Peyer's patch (tissue), 4 donors: ENCODE measurements at regions not wholly inside any gene's neighbourhood (a gene's known extent, or its start where the extent isn't known, plus 50 kb on each side); places are given as distances from the start of the nearest gene placed in this dataset.

Experiments used
- POLR2A ChIP-seq, 2 donors: fragments of 450-650 bp; IDR thresholded peaks; one replicate each; pipeline ENCODE4 v1.5.1; 2017; ENCODE audit warnings: antibody characterized with exemption in 2 of 2, mild to moderate bottlenecking in 2 of 2, moderate library complexity in 2 of 2
- TF ChIP-seq, protein P1 (sequence below), 6 experiments: fragments of 450-650 bp in 4 of 6; fragments of 200-600 bp in 2 of 6; sonication (generic) in 1 of 6; IDR thresholded peaks; one replicate each; pipeline ENCODE4 v1.5.1; 2017 to 2019; ENCODE audit warnings: antibody characterized with exemption in 6 of 6, mild to moderate bottlenecking in 3 of 6, moderate library complexity in 1 of 6

DNA sequence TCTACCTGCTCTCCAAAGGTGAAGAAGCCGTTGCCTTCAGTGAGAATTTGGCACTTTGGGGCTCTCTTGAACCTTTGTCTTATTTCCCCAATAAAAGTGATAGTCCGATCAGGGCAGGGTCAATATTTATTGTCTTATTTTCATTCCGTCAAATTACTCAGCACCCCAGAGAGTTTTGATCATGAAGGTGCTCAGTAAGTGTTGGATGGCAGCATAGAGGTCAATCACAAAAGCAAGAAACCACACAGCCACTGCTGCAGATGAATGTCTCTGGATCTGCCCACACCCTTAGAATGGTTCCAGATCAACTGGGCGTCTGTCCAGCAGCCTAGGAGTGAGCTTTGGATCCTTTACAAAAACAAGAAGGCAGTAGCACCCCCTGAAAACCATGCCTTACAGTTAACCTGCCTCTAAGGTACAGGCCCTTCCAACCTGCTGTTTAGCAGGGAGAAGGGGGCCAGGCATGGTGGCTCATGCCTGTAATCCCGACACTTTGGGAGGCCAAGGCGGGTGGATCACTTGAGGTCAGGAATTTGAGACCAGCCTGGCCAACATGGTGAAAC lies 97.3 kb downstream of the PSMG1 start:
- no peak for TF ChIP-seq POLR2A (IDR thresholded peaks at IDR 0.05)
- TF ChIP-seq, protein P1, sequence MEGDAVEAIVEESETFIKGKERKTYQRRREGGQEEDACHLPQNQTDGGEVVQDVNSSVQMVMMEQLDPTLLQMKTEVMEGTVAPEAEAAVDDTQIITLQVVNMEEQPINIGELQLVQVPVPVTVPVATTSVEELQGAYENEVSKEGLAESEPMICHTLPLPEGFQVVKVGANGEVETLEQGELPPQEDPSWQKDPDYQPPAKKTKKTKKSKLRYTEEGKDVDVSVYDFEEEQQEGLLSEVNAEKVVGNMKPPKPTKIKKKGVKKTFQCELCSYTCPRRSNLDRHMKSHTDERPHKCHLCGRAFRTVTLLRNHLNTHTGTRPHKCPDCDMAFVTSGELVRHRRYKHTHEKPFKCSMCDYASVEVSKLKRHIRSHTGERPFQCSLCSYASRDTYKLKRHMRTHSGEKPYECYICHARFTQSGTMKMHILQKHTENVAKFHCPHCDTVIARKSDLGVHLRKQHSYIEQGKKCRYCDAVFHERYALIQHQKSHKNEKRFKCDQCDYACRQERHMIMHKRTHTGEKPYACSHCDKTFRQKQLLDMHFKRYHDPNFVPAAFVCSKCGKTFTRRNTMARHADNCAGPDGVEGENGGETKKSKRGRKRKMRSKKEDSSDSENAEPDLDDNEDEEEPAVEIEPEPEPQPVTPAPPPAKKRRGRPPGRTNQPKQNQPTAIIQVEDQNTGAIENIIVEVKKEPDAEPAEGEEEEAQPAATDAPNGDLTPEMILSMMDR (IDR thresholded peaks at IDR 0.05): no peak
